Neuron (in vitro differentiated cells): ENCODE measurements at regions not wholly inside any gene's neighbourhood (a gene's known extent, or its start where the extent isn't known, plus 50 kb on each side); places are given as distances from the start of the nearest gene placed in this dataset.

Source experiments
- H2AFZ ChIP-seq: one replicate; pipeline ENCODE4 v1.6.1; 2013; ENCODE audit warnings: low read depth, mild to moderate bottlenecking, inconsistent platforms, low read length, moderate library complexity
- H3K27me3 ChIP-seq: one replicate; pipeline ENCODE4 v1.6.1; 2013; ENCODE audit warnings: low read length; ENCODE audit not compliant: insufficient read depth
- H3K36me3 ChIP-seq: one replicate; pipeline ENCODE4 v1.6.1; 2013; ENCODE audit warnings: low read length; ENCODE audit not compliant: insufficient read depth
- H3K4me1 ChIP-seq: one replicate; pipeline ENCODE4 v1.6.1; 2013; ENCODE audit warnings: low read length; ENCODE audit not compliant: insufficient read depth
- H3K4me3 ChIP-seq: 2 replicates; pipeline ENCODE4 v1.5.1; 2013; ENCODE audit warnings: mild to moderate bottlenecking, low read length, moderate library complexity
- H3K9me3 ChIP-seq: one replicate; pipeline ENCODE4 v1.6.1; 2013; ENCODE audit warnings: low read length

DNA sequence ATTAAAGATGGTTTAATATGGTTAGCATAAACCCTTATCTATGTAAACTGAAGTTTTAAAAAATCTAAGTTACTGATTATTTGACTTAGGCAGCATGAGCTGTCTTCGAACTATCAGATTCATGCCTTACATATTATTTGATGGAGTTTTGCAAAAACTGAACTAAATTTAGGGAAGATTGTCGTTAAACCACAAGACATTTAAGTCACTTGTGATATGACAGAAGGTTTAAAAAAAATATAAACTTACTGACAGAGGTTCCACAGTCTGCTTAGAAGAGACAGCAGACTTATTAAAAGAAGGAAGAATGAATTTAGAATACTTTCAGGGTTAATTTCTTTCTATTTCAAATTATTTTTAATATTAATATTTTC, 110.9 kb upstream of the FRY start:
- no peaks in the 10 kb centered on the region for H3K4me1 ChIP-seq
- no peaks in the 10 kb centered on the region for H3K27me3 ChIP-seq
- H3K9me3 ChIP-seq = no peaks in the 10 kb centered on the region
- H3K36me3 ChIP-seq = no peaks in the 10 kb centered on the region
- H3K4me3 ChIP-seq = no peak overlapping the region
- no peak overlapping the region for H2AFZ ChIP-seq

DNA sequence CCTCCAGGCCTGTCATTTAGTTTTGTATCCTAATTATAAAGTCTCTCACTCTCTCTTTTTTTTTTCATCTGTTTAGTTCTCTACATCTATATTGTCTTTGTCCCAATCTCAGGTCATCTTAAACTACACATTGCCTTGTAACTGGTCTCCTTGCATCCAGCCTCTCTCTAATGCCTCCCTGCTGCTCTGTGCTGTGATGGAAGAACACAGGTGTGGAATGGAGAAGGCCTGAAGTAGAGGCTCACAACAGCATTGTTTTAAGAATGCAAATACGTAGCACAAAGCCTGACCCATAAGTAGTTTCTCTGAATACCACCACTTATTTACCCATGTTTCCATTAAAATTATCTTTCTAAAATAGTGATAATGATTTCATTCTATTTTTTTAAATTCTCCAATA, 108.8 kb upstream of the FRY start:
- Histone ChIP-seq H3K4me1 (peaks cover under 1% of the 10 kb centered on the region), H3K36me3 (no peaks in the 10 kb centered on the region), H3K4me3 (no peak overlapping the region), H3K9me3 (no peaks in the 10 kb centered on the region), H2AFZ (no peak overlapping the region), H3K27me3 (no peaks in the 10 kb centered on the region)

GRCh38 chr13:31923134-31923763, 108.3 kb upstream of the FRY start:
- Histone ChIP-seq H3K4me1 (peaks cover 2% of the 10 kb centered on the region), H3K9me3 (no peaks in the 10 kb centered on the region), H3K36me3 (no peaks in the 10 kb centered on the region), H3K27me3 (no peaks in the 10 kb centered on the region), H3K4me3 (no peak overlapping the region), H2AFZ (no peak overlapping the region)

GRCh38 chr13:31925079-31925478, 106.5 kb upstream of the FRY start:
- Histone ChIP-seq H3K27me3 (no peaks in the 10 kb centered on the region), H3K9me3 (no peaks in the 10 kb centered on the region), H2AFZ (no peak overlapping the region), H3K4me3 (no peak overlapping the region), H3K4me1 (peaks cover 2% of the 10 kb centered on the region), H3K36me3 (no peaks in the 10 kb centered on the region)

DNA sequence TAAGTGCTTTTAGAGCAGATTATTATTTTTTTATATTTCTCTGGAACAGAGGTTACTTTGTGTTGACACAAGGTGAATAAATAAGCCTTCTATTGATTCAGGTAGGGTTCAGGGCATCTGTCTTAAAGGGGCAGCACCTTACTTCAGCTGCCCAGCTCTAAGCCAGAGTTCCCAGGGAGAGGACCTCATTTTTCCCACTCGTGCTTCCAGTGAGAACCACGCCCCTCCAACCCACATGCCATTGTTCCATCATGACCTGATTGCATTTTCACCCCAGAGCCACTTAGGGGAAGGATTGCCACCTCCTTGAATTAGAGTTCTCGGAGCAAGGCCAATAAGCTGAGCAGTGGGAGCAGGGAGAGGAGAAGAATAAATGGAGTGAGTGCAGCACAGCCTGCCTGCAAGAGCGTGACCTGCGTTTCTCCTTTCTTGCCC, 104.3 kb upstream of the FRY start:
- Histone ChIP-seq H3K27me3 (no peaks in the 10 kb centered on the region), H3K36me3 (no peaks in the 10 kb centered on the region), H3K9me3 (no peaks in the 10 kb centered on the region), H2AFZ (no peak overlapping the region), H3K4me1 (peaks cover 2% of the 10 kb centered on the region), H3K4me3 (no peak overlapping the region)

GRCh38 chr13:31929031-31929770, 102.4 kb upstream of the FRY start:
- no peak overlapping the region for H2AFZ ChIP-seq
- H3K27me3 ChIP-seq = no peaks in the 10 kb centered on the region
- H3K36me3 ChIP-seq = no peaks in the 10 kb centered on the region
- H3K4me1 ChIP-seq = peaks cover 2% of the 10 kb centered on the region
- no peak overlapping the region for H3K4me3 ChIP-seq
- no peaks in the 10 kb centered on the region for H3K9me3 ChIP-seq

DNA sequence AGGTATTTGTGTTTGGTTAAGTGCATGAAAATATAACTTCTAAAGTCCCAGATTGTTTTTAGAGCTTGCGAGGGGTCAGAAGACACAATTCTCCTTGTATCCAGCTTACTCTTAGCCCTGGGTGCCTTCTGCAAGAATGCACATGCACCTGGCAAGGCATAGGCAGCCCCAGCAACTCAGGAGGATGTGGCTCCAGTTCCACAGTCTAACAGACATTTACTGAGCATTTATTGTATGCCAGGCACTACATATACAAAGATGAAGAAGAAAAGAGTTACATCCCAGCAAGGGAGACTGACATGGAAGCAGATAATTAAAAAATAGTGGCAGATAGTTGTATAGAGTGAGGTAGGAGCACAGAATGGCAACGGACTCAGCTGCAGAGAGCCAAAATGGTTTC, 101.1 kb upstream of the FRY start:
- Histone ChIP-seq H3K9me3 (no peaks in the 10 kb centered on the region), H3K4me1 (peaks cover 2% of the 10 kb centered on the region), H3K27me3 (no peaks in the 10 kb centered on the region), H3K4me3 (no peak overlapping the region), H3K36me3 (no peaks in the 10 kb centered on the region), H2AFZ (no peak overlapping the region)

DNA sequence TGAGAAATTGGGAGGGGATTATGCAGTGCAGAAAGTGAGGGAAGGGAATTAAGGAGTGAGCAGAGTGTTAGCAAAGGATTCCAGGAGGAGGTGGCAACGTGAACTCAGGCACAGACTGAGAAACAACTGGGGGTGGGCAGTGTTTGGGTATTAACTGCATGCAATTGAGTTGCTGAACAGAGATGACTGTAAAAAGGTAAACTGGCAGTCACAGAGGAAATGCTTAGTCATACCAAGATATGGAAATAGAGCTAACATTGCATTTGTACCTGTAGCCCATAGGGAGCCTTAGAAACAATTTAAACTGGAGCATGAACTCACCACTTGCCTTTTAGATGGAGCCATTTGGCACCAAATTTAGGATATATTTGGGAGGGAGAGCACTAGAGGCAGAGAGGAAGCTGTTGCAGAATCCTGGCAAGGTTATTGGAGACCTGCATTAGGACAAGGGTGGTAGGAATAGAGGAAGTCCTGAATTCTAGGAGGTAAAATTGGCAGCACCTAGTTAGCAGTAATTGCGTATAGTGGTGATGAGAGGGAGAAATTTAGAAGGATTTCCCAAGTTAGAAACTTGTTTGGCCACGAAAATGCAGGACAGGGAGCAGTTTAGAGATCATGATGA, 100.6 kb upstream of the FRY start:
- Histone ChIP-seq H3K4me3 (no peak overlapping the region), H3K4me1 (peaks cover 2% of the 10 kb centered on the region), H3K36me3 (no peaks in the 10 kb centered on the region), H3K9me3 (no peaks in the 10 kb centered on the region), H2AFZ (no peak overlapping the region), H3K27me3 (no peaks in the 10 kb centered on the region)

DNA sequence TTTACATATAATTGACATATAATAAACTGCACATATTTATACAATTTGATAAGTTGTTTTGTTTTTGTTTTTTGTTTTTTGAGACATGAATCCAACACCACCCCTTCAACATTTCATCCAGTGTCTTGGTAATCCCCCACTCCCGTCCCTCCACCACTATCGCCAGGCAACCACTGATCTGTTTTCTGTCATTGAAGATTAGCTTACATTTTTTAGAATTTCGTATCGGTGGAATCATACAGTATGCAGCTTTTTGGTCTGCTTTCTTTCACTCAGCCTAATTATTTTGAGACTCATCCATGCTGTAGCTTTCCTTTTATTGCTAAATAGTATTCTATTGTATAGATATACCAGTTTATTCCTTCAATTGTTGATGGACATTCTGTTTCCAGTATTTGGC, 94.1 kb upstream of the FRY start:
- no peaks in the 10 kb centered on the region for H3K27me3 ChIP-seq
- H2AFZ ChIP-seq = no peak overlapping the region
- H3K4me1 ChIP-seq = no peaks in the 10 kb centered on the region
- no peaks in the 10 kb centered on the region for H3K9me3 ChIP-seq
- no peaks in the 10 kb centered on the region for H3K36me3 ChIP-seq
- H3K4me3 ChIP-seq = no peak overlapping the region

- H3K9me3 ChIP-seq = no peaks in the 10 kb centered on the region
- no peak overlapping the region for H3K4me3 ChIP-seq
- H3K27me3 ChIP-seq = no peaks in the 10 kb centered on the region
- no peaks in the 10 kb centered on the region for H3K36me3 ChIP-seq
- H3K4me1 ChIP-seq = no peaks in the 10 kb centered on the region
- H2AFZ ChIP-seq = no peak overlapping the region
Measured at GRCh38 chr13:31940076-31940475, 91.5 kb upstream of the FRY start.

DNA sequence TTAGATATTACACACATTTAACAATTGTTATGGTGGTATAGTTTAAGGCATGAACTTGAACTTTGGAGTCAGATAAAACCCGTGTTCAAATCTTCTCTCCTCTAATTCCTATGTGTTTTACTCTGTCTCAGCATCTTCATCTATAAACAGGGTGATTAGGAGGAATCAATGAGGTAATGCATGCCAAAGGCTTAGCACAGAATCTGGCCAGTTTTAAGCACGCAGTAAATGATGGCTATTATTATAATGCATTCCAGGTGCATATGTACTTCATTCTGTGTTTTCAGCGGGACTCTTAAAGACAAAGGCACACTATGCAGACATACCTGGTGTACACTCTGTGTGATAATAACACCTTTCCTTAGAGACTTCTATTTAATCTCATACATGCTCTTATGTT, 88.0 kb upstream of the FRY start:
- H3K4me1 ChIP-seq = no peaks in the 10 kb centered on the region
- no peaks in the 10 kb centered on the region for H3K27me3 ChIP-seq
- H2AFZ ChIP-seq = no peak overlapping the region
- H3K9me3 ChIP-seq = no peaks in the 10 kb centered on the region
- H3K4me3 ChIP-seq = no peak overlapping the region
- no peaks in the 10 kb centered on the region for H3K36me3 ChIP-seq

GRCh38 chr13:31944262-31945160, 87.1 kb upstream of the FRY start:
- H3K4me1 ChIP-seq = no peaks in the 10 kb centered on the region
- H2AFZ ChIP-seq = no peak overlapping the region
- no peak overlapping the region for H3K4me3 ChIP-seq

More at GRCh38 chr13:31944262-31945160, 87.1 kb upstream of the FRY start:
- no peaks in the 10 kb centered on the region for H3K9me3 ChIP-seq
- no peaks in the 10 kb centered on the region for H3K27me3 ChIP-seq
- no peaks in the 10 kb centered on the region for H3K36me3 ChIP-seq
